GM19395 (cell line): ENCODE measurements at regions not wholly inside any gene's neighbourhood (a gene's known extent, or its start where the extent isn't known, plus 50 kb on each side); places are given as distances from the start of the nearest gene placed in this dataset.
"Not testable (repeated sequence)": the region's sequence is repeated elsewhere in the genome, so short reads cannot be mapped to it uniquely, and the experiment has no call there.

Experiments used
- ATAC-seq: cut with Tn5 transposase; IDR thresholded peaks from one replicate; pipeline ENCODE4 v1.9.1; 2021; ENCODE audit warnings: mild to moderate bottlenecking, moderate library complexity; ENCODE audit not compliant: unreplicated experiment

DNA sequence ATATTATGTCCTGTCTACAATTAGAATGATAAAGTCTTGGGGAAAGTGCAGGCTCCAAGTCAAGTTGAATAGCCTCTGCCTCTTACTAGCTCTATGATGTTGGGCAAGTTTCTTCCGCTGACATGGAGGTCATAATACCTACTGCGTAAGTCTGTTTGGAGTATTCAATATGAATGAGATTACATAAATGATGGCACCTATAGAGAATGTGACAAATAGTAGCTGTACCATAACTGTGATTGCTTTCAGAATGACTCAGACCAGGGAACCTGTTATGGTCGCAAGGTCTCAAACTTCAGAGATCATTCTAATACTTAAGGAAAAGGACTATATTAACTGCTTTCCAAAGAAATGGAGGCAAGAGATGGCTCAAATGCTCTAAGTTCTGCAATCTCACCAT, 94.0 kb upstream of the ABCA1 start:
- no peak for ATAC-seq

DNA sequence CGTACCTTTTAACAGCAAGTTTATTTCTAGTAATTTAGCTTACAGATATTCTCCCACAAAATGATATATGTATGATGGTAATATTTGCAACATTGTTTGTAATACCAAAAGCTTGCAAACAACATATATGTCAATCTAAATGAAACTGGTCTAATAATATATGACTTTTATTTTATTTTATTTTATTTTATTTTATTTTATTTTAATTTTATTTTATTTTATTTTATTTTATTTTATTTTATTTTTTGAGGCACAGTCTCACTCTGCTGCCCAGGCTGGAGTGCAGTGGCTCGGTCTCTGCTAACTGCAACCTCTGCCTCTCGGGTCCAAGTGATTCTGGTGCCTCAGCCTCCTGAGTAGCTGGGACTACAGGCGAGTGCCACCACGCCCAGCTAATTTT, 94.6 kb upstream of the ABCA1 start:
- ATAC-seq = not testable (repeated sequence)

DNA sequence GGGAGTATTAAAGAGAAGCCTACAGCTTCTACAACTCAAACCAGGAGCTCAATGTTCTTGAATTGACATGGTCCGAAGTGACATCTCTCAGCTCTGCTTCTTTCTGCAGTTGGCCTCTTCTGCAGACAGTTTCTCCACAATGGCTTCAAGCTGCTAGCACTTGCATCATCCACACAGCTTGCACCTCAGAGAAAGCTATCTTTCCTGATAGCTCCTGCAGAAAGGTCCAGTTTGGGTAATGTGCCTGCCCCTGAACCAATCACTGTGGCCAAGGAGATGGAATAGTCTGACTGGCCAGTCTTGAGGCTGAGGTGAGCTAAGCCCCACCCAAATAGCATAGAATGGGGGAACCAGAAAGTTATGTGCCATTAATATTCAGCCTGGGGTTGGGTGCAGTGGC, 95.8 kb upstream of the ABCA1 start:
- ATAC-seq = no peak

DNA sequence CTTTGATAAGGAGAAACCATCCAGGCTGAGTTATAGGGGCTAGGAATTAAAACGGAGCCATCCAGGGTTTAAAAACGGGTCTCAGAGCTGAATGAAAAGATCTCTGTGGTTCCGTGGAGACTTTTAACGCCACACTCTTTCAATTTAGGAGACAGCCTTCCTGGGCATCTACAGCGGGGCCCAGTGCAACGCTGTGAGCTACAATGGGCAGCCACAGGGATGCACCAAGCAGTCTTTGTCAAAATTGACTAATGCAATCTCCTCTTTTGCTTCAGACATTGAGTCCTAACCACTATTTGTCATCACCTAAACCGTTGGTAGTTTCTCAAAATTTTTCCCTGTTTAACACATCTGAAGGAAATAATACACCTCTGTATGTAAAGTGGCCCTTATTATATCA, 96.6 kb upstream of the ABCA1 start:
- ATAC-seq = no peak

DNA sequence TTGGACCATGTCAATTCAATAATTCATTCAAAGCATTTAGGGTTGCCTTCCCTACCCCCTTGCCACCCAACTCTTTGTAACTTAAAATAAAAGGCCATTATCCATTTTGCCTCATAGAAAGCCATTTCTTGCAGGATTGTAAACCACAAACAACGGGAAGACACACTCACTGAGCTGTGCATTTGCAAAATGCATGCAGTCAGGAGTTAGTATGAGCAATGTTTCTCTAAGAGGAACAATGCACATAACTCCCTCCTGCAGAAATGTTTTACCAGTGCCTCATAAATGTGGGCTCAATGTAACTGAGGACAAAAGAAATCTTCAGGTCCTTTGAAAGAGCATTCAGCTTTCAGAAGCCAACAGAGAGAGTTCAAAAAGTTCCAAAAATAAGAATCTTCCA, 98.5 kb upstream of the ABCA1 start:
- no peak for ATAC-seq

DNA sequence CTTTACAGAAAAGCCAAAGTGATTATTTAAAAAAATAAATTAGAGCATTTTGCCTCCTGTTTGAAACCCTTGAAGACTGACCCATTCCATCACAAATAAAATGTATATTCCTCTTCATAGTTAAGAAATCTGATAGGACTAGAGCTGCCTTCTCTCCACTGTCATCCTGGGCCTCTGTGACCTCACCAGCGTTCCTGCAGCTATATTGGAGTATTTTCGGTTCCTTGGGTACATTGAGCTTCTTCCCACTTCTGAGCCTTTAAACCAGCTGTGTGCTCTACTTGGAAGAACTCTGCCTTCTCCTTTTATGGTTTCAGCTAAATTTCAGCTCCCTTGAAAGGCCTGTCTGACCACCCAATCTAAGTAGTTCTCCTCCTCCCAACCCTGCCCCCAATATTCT, 99.1 kb upstream of the ABCA1 start:
- no peak for ATAC-seq

DNA sequence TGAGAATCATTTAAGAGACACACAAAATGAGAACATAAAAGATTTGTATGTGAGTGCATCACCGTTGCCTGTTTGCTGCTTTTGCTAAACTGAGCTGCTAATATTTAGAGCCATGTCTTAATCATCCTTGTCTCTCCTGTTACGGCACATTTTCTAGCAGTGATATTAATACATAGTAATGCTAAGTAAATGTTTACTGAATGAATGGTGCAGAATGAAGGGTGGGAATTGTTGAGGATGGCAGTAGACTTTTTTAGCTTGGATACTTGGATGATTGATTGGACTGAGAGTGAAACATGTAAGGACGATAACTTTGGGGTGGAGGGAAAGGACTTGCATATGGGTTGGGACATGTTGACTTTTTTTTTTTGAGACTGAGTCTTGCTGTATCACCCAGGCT, 102.3 kb upstream of the ABCA1 start:
- ATAC-seq = no peak

DNA sequence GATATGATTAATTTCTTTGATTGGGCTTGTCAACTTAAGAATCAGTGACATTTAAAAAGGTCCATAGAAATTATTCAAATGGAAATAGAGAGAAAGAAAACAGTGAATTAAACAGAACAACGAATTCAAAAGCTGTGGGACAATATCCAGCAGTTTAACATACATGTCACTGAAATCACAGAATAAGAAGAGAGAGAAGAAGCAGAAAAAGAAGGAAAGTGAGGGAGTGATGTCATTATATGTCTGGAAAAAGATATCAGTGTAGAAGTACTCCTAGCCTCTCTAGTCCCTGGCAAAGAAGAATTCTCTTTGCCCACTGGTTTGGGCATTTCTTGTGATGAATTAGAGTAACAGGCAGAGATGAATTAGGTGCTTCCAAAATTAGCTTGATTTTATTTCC, 109.2 kb upstream of the ABCA1 start:
- no peak for ATAC-seq

DNA sequence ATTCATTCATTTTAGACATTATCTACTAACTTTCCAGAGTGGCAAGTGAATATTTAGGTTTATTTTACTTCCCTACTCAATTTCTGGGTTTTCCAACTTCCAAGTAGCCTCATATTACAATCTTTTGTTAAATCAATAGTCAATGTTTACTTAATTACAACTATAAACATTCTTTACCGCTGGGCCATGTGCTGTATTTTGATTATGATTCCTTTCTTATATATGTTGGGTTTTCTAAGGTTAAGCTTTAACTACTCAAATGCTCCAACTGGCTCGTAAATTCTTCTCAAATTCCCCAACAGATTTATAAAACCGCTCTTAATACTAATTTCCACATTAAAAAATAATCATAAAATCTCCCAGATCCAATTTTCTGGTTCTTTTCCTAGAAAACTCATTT, 110.1 kb upstream of the ABCA1 start:
- no peak for ATAC-seq

DNA sequence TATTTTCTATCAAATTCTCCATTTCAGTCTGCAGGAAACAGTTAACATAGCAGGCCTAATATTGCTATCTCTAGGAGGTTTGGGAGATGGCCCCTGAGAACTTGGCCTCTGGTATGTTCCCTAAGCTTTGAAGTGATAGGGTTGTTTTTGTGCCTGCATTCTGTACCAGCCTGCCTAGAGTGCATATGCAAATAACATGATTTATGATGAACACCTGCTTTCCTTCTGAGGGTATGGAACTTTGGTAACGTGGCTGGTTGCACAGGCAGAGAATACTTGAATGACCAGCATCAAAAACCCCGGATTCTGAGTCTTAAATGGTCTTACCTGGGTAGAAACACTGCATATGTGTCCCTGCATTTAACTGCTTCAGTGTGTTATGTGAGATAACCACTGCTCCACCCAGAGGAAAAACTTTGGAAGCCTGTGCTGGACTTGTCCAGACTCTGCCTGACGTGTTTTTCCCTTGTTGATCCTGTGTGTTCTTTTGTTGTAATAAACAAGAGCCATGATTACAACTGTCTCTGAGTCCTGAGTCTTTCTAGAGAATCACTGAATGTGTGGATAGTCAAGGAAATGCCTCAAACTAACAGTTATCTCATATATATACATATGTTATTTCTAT, 111.3 kb upstream of the ABCA1 start:
- no peak for ATAC-seq

DNA sequence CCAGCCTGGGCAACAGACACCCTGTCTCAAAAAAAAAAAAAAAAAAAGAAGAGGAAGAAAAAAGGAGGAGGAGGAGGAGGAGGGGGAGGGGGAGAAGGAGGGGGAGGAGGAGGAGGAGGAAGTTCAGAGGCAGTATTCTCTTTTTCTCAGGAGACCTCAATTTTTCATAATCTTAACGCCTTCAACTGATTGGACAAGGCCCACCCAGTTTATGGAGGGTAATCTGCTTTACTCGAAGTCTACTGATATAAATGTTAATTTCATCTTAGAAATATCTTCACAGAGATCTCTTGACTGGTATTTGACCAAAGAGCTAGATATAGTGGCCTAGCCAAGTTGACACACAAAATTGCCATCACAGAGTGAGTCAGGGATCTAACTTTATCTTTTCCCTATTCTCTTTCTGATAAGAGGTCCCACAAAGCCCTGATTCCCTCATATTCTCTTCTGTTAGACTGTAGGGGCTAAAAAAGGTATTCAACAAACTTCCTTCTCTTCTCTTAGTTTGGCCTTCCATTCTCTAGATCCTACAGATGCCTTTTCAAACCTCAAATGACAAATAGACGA, 115.5 kb upstream of the ABCA1 start:
- no peak for ATAC-seq

DNA sequence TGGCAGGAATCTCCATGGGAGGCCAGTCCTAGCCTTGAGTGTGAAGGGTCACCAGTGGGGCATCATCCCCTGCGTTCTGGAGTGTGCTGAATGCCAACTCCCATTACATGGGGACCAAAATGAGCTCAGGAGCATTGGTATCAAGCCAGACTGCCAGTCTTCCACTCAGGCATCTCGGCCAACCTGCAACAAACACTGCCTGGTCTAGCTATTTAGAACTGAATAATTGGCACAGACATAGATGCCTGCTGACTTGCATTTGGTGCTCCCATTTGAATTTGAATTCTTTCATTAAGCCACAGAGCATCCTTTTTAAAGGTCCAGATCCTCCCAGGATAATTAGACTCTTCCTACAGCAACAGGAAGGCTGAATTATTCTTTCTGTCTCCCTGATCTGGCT, 116.6 kb upstream of the ABCA1 start:
- ATAC-seq = no peak

DNA sequence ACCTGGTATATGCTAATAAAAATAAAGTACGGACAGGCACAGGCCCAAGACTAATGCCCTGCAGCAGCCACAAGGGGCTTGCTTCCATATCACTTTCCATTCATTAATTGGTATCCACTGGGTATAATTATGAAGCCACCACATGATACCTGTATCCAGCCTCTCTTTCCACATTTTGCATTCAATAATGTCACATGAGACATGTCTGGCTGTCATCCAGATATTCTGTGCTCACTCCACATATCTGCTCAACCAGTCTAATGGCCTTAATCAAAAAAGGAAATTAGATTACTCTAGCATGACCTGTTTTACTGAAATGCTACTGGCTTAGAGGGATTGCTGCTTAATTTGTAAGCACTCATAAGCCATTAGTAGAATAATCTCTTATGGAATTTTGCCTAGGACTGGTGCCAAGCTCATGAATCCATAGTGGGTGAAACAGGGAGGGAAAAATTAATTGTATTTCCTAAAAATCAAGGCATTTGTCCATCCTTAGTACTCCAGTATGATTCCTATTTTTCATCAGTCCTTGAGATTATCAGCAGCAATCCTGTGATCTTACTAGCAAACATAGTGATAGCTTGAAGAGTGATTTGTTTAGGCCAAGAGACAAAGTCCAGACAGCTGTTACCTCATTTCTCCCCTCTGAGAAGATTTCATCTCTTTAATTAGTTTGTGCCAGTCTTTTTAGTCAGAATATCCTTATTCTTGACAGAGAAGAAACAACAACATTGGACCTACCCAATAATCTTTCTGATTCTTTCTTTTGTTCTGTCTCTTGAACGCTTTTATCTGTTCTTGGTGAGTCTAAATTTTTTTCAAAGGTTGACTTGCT, 119.2 kb upstream of the ABCA1 start:
- ATAC-seq = no peak

DNA sequence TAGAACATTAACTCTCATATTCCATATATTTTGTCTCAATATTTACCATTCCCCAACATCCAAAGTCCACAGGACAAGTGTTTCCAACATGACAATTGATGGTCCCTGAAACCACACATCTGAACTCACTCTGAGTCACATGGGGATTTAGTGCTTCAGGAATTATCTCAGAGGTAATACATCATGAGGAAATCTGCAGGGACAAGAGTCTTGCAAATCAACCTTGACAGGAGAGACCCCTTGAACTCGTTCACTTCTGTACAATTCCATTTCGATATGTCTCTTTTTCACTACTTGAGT, 119.7 kb upstream of the ABCA1 start:
- no peak for ATAC-seq

DNA sequence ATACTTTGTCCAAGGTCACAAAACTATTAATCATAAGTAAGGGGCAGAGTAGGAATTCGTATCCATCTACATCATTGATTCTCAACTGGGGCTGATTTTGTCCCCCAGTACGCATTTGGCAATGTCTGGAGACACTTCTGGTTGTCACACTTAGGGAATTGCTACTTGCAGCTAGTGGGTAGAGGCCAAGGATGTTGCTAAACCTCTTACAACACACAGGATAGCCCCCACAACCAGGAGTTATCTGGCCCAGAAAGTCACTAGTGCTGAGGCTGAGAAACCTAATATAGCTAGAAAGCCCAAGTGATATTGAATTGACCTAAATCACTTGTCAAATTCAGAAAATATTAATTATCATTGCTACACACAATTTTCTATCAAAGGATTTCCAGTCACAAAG, 120.4 kb upstream of the ABCA1 start:
- ATAC-seq = no peak

DNA sequence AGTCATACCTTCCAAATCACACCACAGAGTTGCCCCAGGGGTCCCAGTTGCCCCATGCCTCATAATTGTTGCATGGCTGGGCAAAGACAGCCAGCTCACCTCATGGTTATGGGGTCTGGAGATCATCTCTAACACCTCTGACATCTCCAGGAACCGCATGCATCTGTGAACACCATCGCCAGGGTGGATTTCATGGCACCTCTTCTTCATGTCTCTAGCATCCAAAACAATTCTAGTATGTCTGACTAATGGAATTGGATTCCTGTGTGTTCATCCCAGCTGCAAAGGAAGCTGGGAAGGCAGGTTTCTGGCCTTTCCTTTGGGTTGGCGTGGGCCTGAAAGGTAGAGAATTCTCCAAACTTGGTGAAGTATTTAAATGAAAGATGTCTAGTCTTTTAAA, 122.3 kb upstream of the ABCA1 start:
- no peak for ATAC-seq

DNA sequence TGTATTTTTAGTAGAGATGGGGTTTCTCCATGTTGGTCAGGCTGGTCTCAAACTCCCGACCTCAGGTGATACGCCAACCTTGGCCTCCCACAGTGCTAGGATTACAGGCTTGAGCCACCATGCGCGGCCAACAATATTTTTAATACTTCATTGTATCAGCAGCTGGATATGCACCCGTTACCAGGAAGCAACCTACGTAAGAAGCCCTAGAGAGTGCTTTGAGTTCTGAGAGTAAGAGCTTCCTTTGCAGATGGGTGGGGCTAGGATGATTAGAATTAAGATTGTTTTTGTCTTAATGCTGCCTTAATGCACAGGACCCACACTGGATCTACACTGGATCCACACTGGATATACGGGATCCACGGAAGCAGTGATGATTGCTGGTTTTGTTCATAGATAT, 123.9 kb upstream of the ABCA1 start:
- ATAC-seq = no peak

DNA sequence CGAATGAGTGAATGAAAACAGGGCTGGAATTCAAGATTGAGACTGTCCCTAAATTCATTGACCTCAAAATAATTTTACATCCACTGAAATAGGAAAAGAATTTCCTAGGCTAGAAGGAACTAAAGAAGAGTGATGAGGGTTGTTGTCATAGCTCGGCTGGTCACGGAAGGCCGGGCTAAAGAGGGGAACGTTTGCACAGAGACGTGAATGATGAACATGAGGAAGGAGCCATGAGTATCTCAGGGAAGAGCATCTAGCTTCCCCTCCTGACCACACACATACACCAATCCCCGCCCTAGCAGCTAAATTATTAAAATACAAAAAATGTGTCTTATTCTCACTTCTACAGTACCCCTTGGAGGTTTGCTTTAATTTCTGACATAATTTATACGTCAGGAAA, 124.4 kb upstream of the ABCA1 start:
- no peak for ATAC-seq

DNA sequence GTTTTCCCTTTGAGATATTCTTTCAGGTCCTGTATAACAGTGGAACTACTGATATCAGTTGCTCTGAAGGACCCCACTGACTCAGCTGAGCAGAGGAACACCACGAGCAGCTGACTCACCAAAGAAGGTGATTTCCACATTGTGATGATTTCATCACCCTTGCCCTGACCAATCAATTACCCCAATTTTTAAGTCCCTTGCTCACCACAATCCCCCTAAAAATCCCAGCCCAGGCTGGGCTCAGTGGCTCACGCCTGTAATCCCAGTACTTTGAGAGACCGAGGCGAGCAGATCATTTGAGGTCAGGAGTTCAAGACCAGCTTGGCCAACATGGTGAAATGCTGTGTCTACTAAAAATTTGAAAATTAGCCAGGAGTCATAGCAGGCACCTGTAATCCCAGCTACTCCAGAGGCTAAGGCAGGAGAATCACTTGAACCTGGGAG, 125.3 kb upstream of the ABCA1 start:
- peak; percentile 72 for ATAC-seq

DNA sequence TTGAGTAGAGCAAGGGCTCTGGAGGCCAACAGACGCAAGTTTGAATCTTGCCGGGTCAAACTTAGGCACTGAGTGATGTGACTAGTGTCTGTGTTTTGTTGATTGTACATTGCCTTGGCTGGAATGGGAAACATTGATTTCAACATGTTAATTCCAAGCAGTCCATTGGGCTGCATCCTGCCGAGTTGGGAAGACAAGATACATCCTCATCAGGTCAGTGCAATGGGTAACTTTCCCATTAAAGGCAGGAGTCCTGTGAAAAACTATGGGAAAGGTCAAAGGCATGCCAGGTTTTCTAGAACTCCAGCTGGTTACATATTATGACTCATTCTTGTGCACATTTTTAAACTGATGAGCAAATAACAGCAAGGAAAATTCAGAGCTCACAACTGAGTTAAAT, 126.5 kb upstream of the ABCA1 start:
- no peak for ATAC-seq

DNA sequence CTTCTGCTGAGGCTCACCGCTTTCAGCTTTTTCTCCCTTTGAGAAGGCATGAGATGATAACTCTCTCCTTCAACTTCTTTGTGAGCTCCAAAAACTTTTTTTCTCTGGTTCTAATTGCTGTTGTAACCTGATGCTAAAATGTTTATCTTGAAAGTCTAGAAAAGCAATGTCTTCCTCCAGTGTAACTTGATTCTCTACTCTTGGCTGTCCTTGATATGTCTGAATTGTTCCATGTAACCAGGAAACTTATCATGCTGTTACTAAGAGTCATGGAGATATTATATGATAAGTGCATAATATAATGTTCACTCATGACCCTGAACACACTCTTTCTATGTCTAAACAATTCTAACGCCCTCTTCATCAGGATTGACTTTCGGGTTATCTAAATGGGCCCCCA, 128.0 kb upstream of the ABCA1 start:
- ATAC-seq = no peak

DNA sequence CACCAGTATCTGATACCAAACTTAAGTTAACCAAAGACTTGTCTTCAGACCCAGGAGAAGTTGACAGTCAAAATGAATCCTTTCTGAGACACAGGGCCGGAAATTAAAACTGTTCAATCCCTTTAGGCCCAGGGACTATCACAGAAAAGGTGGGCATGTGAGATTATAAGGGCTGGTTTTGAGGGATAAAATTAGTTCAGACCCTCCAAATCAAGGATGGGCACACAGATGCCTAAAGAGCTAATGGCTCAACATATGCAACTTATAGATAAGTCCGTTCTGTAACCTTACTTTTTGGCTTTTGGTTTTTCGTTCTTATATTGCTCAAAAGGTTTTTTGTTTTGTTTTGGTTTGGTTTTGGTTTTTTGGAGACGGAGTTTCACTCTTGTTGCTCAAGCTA, 129.6 kb upstream of the ABCA1 start:
- no peak for ATAC-seq

DNA sequence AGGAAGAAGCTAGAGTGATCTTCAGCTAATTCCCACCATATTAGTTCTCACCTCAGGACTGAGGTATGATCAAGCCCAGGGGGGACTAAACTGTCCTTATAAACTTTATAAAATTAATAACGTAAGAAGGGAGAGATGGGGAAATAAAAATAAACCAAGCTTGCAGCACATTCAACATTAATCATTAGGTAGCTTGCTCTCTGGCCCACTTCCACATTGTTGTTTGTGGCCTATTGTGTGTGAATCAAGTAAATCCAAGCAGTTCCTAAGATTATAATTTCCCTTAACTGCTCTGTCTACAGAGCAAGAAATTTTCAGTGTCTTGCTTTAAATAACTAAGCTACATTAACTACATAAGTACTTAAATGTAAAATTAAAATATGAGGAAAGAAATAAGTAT, 131.3 kb upstream of the ABCA1 start:
- no peak for ATAC-seq
